ENCODE measurements at regions not wholly inside any gene's neighbourhood (a gene's known extent, or its start where the extent isn't known, plus 50 kb on each side); places are given as distances from the start of the nearest gene placed in this dataset.

DNA sequence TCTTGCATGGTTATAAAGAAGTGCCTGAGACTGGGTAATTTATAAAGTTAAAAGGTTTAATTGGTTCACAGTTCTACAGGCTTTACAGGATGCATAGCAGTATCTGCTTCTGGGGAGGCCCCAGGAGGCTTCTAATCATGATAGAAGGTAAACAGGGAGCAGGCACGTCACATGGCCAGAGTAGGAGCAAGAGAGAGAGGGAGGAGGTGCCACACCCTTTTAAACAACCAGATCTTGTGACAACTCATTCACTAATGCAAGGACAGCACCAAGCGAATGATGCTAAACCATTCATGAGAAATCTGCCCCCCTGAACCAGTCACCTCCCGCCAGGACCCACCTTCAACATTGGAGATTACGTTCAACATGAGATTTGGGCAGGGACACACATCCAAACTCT is 141.1 kb downstream of the EN1 start:
- Histone ChIP-seq H3K36me3 (ENCODE audit: control insufficient read depth in 1 of 2, insufficient read depth in 2 of 2, low read length in 2 of 2) (no peaks in the 10 kb centered on the region), H3K4me1 (ENCODE audit: control insufficient read depth in 1 of 2, insufficient read depth in 2 of 2, low read length in 2 of 2) (no peaks in the 10 kb centered on the region), H3K9me3 (ENCODE audit: control insufficient read depth in 1 of 2, low read length in 2 of 2) (no peaks in the 10 kb centered on the region), H3K4me3 (ENCODE audit: low read depth in 1 of 2, low read length in 2 of 2) (no peak overlapping the region), H3K27me3 (ENCODE audit: control insufficient read depth in 1 of 2, insufficient read depth in 2 of 2, low read length in 2 of 2) (no peaks in the 10 kb centered on the region), H3K9ac (ENCODE audit: low read depth in 1 of 2, low read length in 2 of 2) (no peak overlapping the region), H3K27ac (ENCODE audit: low read depth, low read length) (no peak overlapping the region)

DNA sequence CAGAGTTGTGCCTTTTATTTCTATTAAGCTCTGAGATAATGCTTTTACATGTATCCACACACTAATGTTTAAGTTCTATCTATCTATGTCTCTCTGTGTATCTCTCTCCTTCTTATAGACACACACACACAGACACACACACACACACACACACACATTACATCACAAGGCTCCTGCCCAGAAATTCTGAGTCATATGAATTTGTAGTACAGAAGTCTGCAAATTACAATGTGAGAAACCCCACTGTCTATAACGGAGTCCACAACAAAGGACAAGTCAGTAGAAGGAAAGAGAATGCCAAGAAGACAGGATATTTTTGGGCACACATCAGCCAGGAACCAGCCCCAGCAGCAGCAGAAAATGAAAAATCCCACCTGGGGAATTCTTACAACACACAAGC is 142.4 kb downstream of the EN1 start:
- Histone ChIP-seq H3K36me3 (ENCODE audit: control insufficient read depth in 1 of 2, insufficient read depth in 2 of 2, low read length in 2 of 2) (no peaks in the 10 kb centered on the region), H3K4me3 (ENCODE audit: low read depth in 1 of 2, low read length in 2 of 2) (no peak overlapping the region), H3K27me3 (ENCODE audit: control insufficient read depth in 1 of 2, insufficient read depth in 2 of 2, low read length in 2 of 2) (no peaks in the 10 kb centered on the region), H3K4me1 (ENCODE audit: control insufficient read depth in 1 of 2, insufficient read depth in 2 of 2, low read length in 2 of 2) (no peaks in the 10 kb centered on the region), H3K9me3 (ENCODE audit: control insufficient read depth in 1 of 2, low read length in 2 of 2) (no peaks in the 10 kb centered on the region), H3K9ac (ENCODE audit: low read depth in 1 of 2, low read length in 2 of 2) (no peak overlapping the region), H3K27ac (ENCODE audit: low read depth, low read length) (no peak overlapping the region)

- H3K27me3 ChIP-seq (ENCODE audit: control insufficient read depth in 1 of 2, insufficient read depth in 2 of 2, low read length in 2 of 2) = no peaks in the 10 kb centered on the region
- H3K36me3 ChIP-seq (ENCODE audit: control insufficient read depth in 1 of 2, insufficient read depth in 2 of 2, low read length in 2 of 2) = no peaks in the 10 kb centered on the region
- H3K4me3 ChIP-seq (ENCODE audit: low read depth in 1 of 2, low read length in 2 of 2) = no peak overlapping the region
- no peaks in the 10 kb centered on the region for H3K4me1 ChIP-seq (ENCODE audit: control insufficient read depth in 1 of 2, insufficient read depth in 2 of 2, low read length in 2 of 2)
- H3K9me3 ChIP-seq (ENCODE audit: control insufficient read depth in 1 of 2, low read length in 2 of 2) = no peaks in the 10 kb centered on the region
- no peak overlapping the region for H3K9ac ChIP-seq (ENCODE audit: low read depth in 1 of 2, low read length in 2 of 2)
- H3K27ac ChIP-seq (ENCODE audit: low read depth, low read length) = no peak overlapping the region
These were observed 147.8 kb downstream of the EN1 start for GRCh38 chr2:118699447-118700175.

DNA sequence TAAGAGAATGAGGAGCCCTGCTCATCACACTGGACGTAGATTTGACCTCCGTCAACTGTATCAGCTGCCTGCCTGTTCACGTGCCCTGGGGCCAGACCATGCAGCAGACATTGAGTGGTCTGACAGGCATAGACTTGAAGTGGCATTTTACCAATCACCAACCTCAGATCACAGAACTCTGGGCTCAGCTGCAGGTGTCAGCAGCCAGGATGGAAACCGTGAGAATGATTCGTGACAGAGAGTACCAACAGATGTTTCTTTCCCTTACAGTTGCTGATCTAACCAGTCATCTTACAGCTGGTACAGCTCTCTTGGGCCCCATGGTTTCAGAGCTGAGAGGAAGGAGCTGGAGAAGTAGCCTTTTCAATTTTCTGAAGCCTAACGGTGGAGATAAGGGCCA is 148.9 kb downstream of the EN1 start:
- H3K27me3 ChIP-seq (ENCODE audit: control insufficient read depth in 1 of 2, insufficient read depth in 2 of 2, low read length in 2 of 2) = no peaks in the 10 kb centered on the region
- no peak overlapping the region for H3K9ac ChIP-seq (ENCODE audit: low read depth in 1 of 2, low read length in 2 of 2)
- H3K27ac ChIP-seq (ENCODE audit: low read depth, low read length) = no peak overlapping the region
- H3K36me3 ChIP-seq (ENCODE audit: control insufficient read depth in 1 of 2, insufficient read depth in 2 of 2, low read length in 2 of 2) = no peaks in the 10 kb centered on the region
- H3K9me3 ChIP-seq (ENCODE audit: control insufficient read depth in 1 of 2, low read length in 2 of 2) = no peaks in the 10 kb centered on the region
- H3K4me1 ChIP-seq (ENCODE audit: control insufficient read depth in 1 of 2, insufficient read depth in 2 of 2, low read length in 2 of 2) = no peaks in the 10 kb centered on the region
- H3K4me3 ChIP-seq (ENCODE audit: low read depth in 1 of 2, low read length in 2 of 2) = no peak overlapping the region

DNA sequence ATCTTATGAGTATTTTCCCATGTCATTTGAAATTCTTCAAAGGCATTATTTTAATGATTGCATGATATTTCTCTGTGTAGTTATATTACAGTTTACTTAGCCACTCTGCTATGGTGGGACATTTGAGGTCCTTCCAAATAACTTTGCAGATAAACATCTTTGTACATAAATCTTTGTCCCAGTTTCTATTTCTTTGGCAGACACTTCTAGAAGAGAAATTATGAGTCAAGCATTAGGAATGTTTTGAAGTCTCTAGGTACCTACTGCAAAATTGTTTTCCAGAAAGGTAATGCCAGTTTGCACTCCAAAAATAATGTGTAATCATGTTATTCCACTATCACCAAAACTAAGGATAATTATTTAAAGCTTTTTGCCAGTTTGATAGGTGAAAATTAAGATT is 149.7 kb downstream of the EN1 start:
- no peaks in the 10 kb centered on the region for H3K36me3 ChIP-seq (ENCODE audit: control insufficient read depth in 1 of 2, insufficient read depth in 2 of 2, low read length in 2 of 2)
- no peaks in the 10 kb centered on the region for H3K27me3 ChIP-seq (ENCODE audit: control insufficient read depth in 1 of 2, insufficient read depth in 2 of 2, low read length in 2 of 2)
- H3K4me3 ChIP-seq (ENCODE audit: low read depth in 1 of 2, low read length in 2 of 2) = no peak overlapping the region
- H3K9me3 ChIP-seq (ENCODE audit: control insufficient read depth in 1 of 2, low read length in 2 of 2) = no peaks in the 10 kb centered on the region
- H3K9ac ChIP-seq (ENCODE audit: low read depth in 1 of 2, low read length in 2 of 2) = no peak overlapping the region
- no peaks in the 10 kb centered on the region for H3K4me1 ChIP-seq (ENCODE audit: control insufficient read depth in 1 of 2, insufficient read depth in 2 of 2, low read length in 2 of 2)
- no peak overlapping the region for H3K27ac ChIP-seq (ENCODE audit: low read depth, low read length)

DNA sequence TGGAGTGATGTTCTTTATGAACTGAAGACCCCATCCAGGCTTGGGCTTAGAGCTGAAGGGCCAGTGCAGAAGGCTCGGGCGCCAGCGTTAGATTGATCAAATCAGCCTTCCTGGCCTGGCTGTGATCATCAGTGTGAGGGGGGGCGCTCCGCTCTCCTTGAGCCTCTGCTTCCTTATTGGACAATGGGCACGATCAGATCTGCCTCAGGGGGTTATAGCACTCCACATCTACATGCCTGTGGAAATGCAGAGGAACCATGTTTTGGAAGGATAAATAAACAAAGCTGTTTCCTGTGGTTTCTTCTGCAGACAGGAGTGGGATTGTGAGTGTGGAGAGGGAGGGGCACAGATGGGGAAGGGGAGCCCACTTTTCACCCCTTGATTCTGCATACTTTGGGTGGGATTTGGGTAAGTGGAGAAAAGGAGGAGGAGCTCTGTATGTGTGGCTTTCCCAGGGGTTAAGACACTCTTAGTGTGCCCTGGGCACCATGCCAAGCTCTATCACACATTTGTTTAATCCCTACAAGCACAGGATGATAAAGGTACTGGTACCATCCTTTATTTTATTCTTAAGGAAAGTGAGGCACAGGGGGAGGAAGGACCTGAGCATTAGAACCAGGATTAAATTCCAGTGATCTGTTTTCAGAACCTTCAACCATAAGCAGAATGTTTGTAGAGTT is 150.5 kb downstream of the EN1 start:
- Histone ChIP-seq H3K4me3 (ENCODE audit: low read depth in 1 of 2, low read length in 2 of 2) (no peak overlapping the region), H3K27ac (ENCODE audit: low read depth, low read length) (no peak overlapping the region), H3K27me3 (ENCODE audit: control insufficient read depth in 1 of 2, insufficient read depth in 2 of 2, low read length in 2 of 2) (no peaks in the 10 kb centered on the region), H3K9ac (ENCODE audit: low read depth in 1 of 2, low read length in 2 of 2) (no peak overlapping the region), H3K4me1 (ENCODE audit: control insufficient read depth in 1 of 2, insufficient read depth in 2 of 2, low read length in 2 of 2) (no peaks in the 10 kb centered on the region), H3K9me3 (ENCODE audit: control insufficient read depth in 1 of 2, low read length in 2 of 2) (no peaks in the 10 kb centered on the region), H3K36me3 (ENCODE audit: control insufficient read depth in 1 of 2, insufficient read depth in 2 of 2, low read length in 2 of 2) (no peaks in the 10 kb centered on the region)

DNA sequence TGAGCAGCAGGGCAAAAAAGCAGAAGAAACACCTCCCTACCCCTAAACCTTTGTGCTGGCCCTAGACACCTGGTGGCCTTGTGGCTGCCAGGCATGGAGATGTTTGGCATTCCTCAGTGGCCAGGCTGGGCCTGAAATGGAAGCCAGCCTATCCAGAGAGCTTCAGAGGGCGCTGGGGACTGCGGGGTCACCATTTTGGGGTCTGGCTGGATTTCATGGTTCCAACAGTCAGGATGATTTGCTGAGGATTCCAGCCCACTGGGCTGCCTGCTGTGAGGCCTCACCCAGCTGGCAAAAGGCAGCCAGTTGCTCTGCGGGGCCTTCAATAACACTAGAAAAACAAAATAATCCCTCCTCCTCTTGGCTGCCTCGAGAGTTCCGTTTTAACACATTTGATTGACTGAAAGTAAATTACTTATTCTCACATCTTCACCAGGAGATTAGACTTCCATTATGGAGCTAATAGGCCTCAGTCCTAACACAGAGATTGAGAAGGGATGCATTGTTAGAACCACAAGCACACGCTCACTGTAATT is 154.1 kb downstream of the EN1 start:
- Histone ChIP-seq H3K4me3 (ENCODE audit: low read depth in 1 of 2, low read length in 2 of 2) (no peak overlapping the region), H3K27ac (ENCODE audit: low read depth, low read length) (no peak overlapping the region), H3K27me3 (ENCODE audit: control insufficient read depth in 1 of 2, insufficient read depth in 2 of 2, low read length in 2 of 2) (no peaks in the 10 kb centered on the region), H3K9ac (ENCODE audit: low read depth in 1 of 2, low read length in 2 of 2) (no peak overlapping the region), H3K36me3 (ENCODE audit: control insufficient read depth in 1 of 2, insufficient read depth in 2 of 2, low read length in 2 of 2) (no peaks in the 10 kb centered on the region), H3K9me3 (ENCODE audit: control insufficient read depth in 1 of 2, low read length in 2 of 2) (no peaks in the 10 kb centered on the region), H3K4me1 (ENCODE audit: control insufficient read depth in 1 of 2, insufficient read depth in 2 of 2, low read length in 2 of 2) (no peaks in the 10 kb centered on the region)

DNA sequence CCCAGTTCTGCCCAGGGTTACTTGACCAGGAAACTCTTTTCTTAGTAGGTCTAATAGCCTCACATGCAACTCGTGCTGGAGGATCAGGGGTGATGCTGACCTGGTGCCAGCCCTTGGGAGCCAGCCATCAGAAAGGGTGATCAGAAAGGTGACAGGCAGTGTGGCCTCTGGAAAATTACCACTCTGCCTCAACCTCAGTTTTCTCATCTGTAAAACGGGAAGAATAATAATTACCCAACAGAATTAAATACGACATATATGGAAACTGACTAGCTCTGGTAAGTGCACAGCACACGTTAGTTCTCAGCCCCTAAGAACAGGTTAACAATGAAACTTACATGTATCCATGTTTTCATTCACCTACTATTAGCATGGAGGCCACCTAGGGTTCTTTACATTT is 157.6 kb downstream of the EN1 start:
- Histone ChIP-seq H3K4me3 (ENCODE audit: low read depth in 1 of 2, low read length in 2 of 2) (no peak overlapping the region), H3K4me1 (ENCODE audit: control insufficient read depth in 1 of 2, insufficient read depth in 2 of 2, low read length in 2 of 2) (no peaks in the 10 kb centered on the region), H3K27me3 (ENCODE audit: control insufficient read depth in 1 of 2, insufficient read depth in 2 of 2, low read length in 2 of 2) (no peaks in the 10 kb centered on the region), H3K9ac (ENCODE audit: low read depth in 1 of 2, low read length in 2 of 2) (no peak overlapping the region), H3K27ac (ENCODE audit: low read depth, low read length) (no peak overlapping the region), H3K9me3 (ENCODE audit: control insufficient read depth in 1 of 2, low read length in 2 of 2) (no peaks in the 10 kb centered on the region), H3K36me3 (ENCODE audit: control insufficient read depth in 1 of 2, insufficient read depth in 2 of 2, low read length in 2 of 2) (no peaks in the 10 kb centered on the region)

DNA sequence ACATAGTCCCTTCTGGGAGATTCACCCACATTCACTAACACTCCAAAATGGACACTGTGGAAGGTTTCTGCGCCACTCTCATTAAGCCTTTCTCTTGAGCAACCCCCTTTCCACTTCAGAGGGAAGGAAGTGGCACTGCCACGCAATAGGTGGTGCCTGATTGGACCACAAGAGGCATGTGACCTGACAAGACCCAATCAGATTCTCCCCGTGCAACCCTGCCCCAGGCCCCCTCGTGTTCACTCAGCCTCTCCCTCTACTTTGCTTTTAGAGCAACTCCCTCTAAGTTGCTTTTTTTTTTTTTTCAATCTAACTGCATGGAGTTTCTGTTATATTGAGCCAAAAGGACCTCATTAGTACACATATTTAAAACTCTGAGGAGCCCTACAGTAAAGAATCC is 158.0 kb downstream of the EN1 start:
- Histone ChIP-seq H3K9me3 (ENCODE audit: control insufficient read depth in 1 of 2, low read length in 2 of 2) (no peaks in the 10 kb centered on the region), H3K36me3 (ENCODE audit: control insufficient read depth in 1 of 2, insufficient read depth in 2 of 2, low read length in 2 of 2) (no peaks in the 10 kb centered on the region), H3K4me1 (ENCODE audit: control insufficient read depth in 1 of 2, insufficient read depth in 2 of 2, low read length in 2 of 2) (no peaks in the 10 kb centered on the region), H3K27ac (ENCODE audit: low read depth, low read length) (no peak overlapping the region), H3K4me3 (ENCODE audit: low read depth in 1 of 2, low read length in 2 of 2) (no peak overlapping the region), H3K27me3 (ENCODE audit: control insufficient read depth in 1 of 2, insufficient read depth in 2 of 2, low read length in 2 of 2) (no peaks in the 10 kb centered on the region), H3K9ac (ENCODE audit: low read depth in 1 of 2, low read length in 2 of 2) (no peak overlapping the region)

DNA sequence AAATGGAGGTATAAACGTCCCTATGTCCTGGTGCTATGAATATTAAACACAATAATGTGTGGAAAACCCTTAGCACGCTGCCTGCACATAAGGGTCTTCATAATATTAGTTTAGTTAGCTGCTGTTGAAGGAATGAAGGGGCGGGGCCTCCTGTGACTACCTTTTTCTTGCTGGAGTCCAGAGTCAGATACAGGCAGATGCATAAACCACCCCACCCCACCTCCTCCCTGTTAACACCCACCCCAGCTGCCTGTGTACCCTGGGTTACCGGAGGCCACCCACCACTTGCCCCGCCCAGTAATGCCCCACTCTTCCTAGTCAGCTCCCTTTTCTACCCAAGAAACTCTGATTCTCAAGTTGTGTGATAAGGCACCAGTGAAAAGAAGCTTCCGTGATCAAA is 158.4 kb downstream of the EN1 start:
- H3K9ac ChIP-seq (ENCODE audit: low read depth in 1 of 2, low read length in 2 of 2) = no peak overlapping the region
- no peaks in the 10 kb centered on the region for H3K9me3 ChIP-seq (ENCODE audit: control insufficient read depth in 1 of 2, low read length in 2 of 2)
- H3K4me3 ChIP-seq (ENCODE audit: low read depth in 1 of 2, low read length in 2 of 2) = no peak overlapping the region
- no peaks in the 10 kb centered on the region for H3K4me1 ChIP-seq (ENCODE audit: control insufficient read depth in 1 of 2, insufficient read depth in 2 of 2, low read length in 2 of 2)
- no peaks in the 10 kb centered on the region for H3K36me3 ChIP-seq (ENCODE audit: control insufficient read depth in 1 of 2, insufficient read depth in 2 of 2, low read length in 2 of 2)
- H3K27me3 ChIP-seq (ENCODE audit: control insufficient read depth in 1 of 2, insufficient read depth in 2 of 2, low read length in 2 of 2) = no peaks in the 10 kb centered on the region
- H3K27ac ChIP-seq (ENCODE audit: low read depth, low read length) = no peak overlapping the region
